ENCODE measurements at regions not wholly inside any gene's neighbourhood (a gene's known extent, or its start where the extent isn't known, plus 50 kb on each side); places are given as distances from the start of the nearest gene placed in this dataset.
"Not testable (repeated sequence)": the region's sequence is repeated elsewhere in the genome, so short reads cannot be mapped to it uniquely, and the experiment has no call there.

DNA sequence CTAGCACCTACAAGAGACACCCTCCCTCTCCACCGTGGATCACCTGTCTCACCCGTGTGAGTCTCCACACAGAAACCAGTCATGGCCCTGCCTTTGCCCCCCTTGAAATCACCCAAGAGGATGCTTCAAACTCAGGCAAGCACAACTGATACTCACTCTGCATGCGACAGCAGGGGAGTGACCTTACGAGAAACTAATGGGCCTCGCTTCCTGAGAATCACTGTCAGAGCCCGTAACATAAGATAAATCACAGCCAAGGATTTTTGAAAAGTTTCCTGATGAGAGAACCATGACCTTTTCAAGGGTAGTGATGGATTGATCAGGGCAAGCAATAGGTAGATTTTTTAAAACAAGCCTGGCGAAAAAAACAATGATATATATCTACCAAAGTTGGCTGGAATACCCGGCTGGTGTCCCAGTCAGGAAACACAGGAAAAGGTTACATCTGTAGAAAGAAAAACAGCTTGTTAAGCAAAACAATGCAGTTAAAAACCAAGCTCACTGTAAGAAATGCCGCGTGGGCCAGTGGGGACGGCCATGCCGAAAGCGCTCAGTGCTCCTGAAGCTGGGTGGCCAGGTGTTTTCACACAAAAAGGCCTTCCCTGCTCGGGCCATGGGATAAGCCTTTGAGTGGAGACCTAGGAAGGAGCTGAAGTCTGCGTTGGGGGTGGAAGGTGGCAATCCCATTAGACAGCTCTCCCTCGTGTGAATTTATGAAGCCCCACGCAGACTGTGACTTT is 388.6 kb upstream of the FRG1 start:
- FAIRE-seq = not testable (repeated sequence)

GRCh38 chr4:189560605-189561004 is 380.1 kb upstream of the FRG1 start:
- not testable (repeated sequence) for FAIRE-seq

GRCh38 chr4:189563751-189564150 is 376.9 kb upstream of the FRG1 start:
- FAIRE-seq = not testable (repeated sequence)

- not testable (repeated sequence) for FAIRE-seq
These were observed 374.4 kb upstream of the FRG1 start for GRCh38 chr4:189566271-189566670.

DNA sequence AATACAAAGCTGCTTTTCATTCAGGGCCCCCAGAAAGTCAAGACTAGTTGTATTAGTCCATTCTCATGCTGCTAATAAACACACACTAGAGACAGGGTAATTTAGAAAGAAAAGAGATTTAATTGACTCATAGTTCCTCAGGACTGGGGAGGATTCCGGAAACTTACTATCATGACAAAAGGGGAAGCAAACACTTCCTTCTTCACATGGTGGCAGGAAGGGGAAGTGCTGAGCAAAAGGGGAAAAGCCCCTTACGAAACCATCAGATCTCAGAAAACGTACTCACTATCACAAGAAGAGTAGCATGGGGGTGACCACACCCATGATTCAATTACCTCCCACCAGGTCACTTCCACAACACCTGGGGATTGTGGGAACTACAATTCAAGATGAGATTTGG is 373.8 kb upstream of the FRG1 start:
- FAIRE-seq = not testable (repeated sequence)

GRCh38 chr4:189579645-189580044 is 361.0 kb upstream of the FRG1 start:
- FAIRE-seq = not testable (repeated sequence)

- FAIRE-seq = not testable (repeated sequence)
These were observed 353.6 kb upstream of the FRG1 start for GRCh38 chr4:189586908-189587632.

GRCh38 chr4:189589201-189589600 is 351.5 kb upstream of the FRG1 start:
- FAIRE-seq = not testable (repeated sequence)

- no peak for FAIRE-seq
These were observed 347.8 kb upstream of the FRG1 start for GRCh38 chr4:189592890-189593289.

DNA sequence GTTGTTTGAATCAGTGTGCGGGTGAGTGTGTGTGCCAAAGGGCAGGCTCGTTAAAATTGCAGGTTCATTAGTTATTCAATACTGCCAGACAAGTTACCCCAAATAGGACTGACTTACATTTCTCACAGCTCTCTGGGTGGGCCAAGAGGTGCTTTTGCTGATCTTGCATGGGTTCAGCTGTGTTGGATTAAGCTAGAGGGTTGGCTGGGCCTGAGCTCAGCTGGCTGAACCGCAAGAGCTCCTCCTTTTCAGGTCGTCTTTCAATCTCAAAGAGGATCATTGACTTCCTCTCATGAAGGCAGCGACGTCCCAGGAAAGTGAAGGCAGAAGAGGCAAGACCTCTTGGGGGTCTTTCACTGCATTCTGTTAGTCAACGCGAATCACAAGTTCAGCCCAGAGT is 343.3 kb upstream of the FRG1 start:
- FAIRE-seq = no peak

GRCh38 chr4:189600264-189600663 is 340.4 kb upstream of the FRG1 start:
- no peak for FAIRE-seq

- no peak for FAIRE-seq
These were observed 339.8 kb upstream of the FRG1 start for GRCh38 chr4:189600718-189601435.

DNA sequence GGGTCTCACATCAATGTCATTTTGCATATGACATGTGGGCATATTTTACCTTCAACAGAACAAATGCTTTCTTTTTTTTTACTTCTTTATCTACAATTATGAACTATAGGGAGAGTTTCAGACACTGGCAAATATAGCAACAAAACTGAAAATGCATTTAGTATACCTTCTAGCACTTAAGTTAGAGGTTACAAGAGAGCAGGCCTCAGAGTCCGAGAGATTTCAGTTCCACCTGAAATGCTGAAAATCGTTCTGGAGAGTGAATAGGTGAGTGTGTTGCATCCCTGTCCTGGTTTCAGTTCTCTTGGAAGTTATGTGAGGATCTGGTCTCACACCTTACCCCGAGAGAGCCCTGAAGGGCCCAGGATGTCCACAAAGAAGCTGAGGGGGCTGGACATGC is 337.8 kb upstream of the FRG1 start:
- FAIRE-seq = not testable (repeated sequence)

- FAIRE-seq = not testable (repeated sequence)
These were observed 330.1 kb upstream of the FRG1 start for GRCh38 chr4:189610571-189610970.

DNA sequence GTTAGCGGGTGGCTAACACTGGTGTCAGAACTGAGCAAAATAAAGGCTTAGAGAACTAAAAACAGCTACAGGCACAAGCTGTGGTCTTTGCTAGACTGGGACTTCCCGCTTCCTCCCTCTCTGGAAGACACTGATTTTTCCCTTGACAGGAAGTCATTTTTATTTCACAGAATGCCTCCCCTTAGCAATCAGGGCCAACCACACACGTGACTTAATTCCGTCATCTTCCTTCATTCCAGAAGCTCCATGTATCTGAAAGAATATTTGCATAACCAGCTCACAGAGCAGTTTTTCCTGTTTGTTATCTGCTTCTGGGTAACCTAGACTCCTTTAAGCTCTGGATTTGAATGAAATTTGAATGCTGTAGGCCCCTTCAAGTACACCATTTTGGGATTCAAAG is 327.5 kb upstream of the FRG1 start:
- FAIRE-seq = no peak

GRCh38 chr4:189615217-189615663 is 325.4 kb upstream of the FRG1 start:
- no peak for FAIRE-seq

DNA sequence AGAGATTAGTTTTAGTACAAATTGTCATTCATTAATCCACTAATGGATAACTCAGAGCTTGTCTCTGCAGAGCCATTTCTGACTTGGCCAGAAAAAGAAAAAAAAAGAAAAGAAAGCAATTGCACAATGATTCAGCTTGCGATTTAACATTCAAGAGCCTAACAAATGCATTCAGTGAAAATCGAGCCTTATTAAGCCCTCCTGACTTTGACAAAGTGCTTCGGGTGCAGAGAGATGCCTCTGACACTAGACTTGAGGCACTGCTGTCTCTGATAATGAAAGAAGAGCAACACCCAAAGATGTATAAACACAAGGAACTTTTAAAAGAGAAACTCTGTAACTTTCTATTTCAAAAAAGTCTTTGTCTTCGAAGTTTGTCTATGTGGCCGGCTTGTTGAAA is 322.9 kb upstream of the FRG1 start:
- FAIRE-seq = not testable (repeated sequence)

DNA sequence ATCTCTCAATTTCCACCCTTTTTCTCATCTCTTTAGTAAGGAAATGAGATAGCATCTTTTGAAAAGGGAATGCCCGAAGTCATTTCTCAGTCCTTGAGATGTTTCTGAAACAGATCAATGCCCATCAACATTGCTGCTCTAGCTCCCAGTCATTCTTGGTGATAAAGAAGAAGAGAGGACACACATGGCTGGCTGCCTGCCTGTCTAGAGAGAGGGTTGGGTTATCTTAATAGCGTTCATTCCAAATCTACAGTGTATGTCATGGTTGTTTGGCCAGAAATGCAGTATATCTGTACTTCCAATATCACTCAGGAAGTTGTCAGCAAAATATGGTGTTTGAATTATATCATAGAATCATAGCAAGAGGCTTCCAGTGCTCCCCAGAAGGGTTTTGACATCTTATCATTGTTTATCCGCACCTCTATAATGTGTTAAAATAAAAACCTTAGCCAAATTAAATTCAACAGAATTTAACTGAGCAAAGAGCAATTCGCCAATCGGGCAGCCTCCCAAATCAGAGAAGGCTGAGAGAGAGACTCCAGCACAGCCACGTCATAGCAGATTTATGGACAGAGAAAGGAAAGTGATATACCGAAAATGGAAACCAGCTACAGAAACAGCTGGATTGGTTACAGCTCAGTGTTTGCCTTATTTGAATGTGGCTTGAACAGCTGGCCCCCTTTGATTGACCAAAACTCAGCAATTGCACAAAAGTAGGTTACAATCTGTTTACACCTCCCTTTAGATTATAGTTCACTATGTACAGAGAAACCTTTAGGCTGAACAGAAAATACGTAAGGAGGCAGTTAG is 321.0 kb upstream of the FRG1 start:
- FAIRE-seq = not testable (repeated sequence)

GRCh38 chr4:189622574-189622973 is 318.1 kb upstream of the FRG1 start:
- not testable (repeated sequence) for FAIRE-seq

- not testable (repeated sequence) for FAIRE-seq
These were observed 313.6 kb upstream of the FRG1 start for GRCh38 chr4:189627041-189627440.

DNA sequence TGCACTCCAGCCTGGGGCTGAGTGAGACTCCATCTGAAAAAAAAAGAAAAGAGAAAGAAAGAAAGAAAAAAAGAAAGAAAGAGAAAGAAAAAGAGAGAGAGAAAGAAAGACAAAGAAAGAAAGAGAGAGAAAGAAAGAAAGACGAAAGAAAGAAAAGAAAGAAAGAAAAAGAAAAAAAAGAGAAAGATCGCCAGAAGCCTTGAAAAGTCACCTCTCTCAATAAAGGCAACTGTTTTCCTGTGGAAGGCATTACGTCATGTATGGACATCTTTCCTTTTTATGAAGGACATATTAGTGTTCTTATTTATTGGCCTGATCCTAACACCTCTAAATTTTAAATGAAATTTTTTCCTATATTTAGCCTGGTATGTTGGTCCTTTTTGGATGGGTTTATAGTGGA is 310.9 kb upstream of the FRG1 start:
- not testable (repeated sequence) for FAIRE-seq

DNA sequence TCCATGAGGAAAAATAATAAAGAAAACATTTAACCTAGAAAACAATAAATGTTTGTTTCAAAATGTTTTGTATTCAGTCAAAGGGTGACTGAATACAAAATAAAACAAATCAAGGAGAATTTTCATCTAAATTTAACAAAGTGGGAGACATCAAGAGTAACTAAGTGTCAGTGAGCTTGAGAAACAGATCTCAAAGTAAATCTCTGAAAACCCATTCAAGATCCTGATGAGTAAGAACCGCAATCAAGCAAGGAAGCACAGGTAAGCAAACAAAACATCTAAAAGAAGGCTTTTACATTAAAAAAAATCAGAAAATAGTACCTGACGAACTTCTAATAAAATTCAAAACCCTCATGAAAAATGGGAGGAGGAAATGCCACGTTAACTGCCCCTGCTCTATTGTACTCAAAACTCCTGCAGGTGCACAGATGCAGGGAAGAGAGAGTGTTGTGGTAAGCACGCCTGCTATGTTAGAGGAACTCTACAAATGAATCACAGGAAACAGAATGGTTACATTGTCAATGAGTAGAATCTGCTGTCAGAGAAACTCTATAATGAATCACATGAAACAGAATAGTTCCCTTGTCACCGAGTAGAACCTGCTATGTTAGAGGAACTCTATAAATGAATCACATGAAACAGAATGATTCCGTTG is 309.6 kb upstream of the FRG1 start:
- not testable (repeated sequence) for FAIRE-seq

Data from colon (tissue), 2 donors.